Neural progenitor cell (in vitro differentiated cells): ENCODE measurements at regions not wholly inside any gene's neighbourhood (a gene's known extent, or its start where the extent isn't known, plus 50 kb on each side); places are given as distances from the start of the nearest gene placed in this dataset.

Experiments
- DNase-seq: peaks from one replicate; pipeline ENCODE4 v3.0.0-alpha.2; 2016; ENCODE audit warnings: low spot score
- H2AFZ ChIP-seq: fragments of 200-600 bp; sonication (generic); replicated peaks from 2 replicates; pipeline ENCODE4 v1.6.1; 2016; ENCODE audit warnings: antibody characterized with exemption
- H3F3A ChIP-seq: fragments of 200-600 bp; sonication (generic); 2 replicates; pipeline ENCODE4 v1.6.1; 2016; ENCODE audit warnings: antibody characterized with exemption, low read depth
- H3K27ac ChIP-seq: fragments of 200-600 bp; sonication (generic); 2 replicates; pipeline ENCODE4 v1.5.1; 2016; ENCODE audit warnings: mild to moderate bottlenecking
- H3K27me3 ChIP-seq: fragments of 200-600 bp; sonication (generic); 2 replicates; pipeline ENCODE4 v1.6.1; 2016; ENCODE audit warnings: mild to moderate bottlenecking, moderate library complexity
- H3K36me3 ChIP-seq: fragments of 200-600 bp; sonication (generic); 2 replicates; pipeline ENCODE4 v1.5.1; 2016
- H3K4me1 ChIP-seq: fragments of 200-600 bp; sonication (generic); 2 replicates; pipeline ENCODE4 v1.6.1; 2016; ENCODE audit warnings: mixed run types
- H3K4me2 ChIP-seq: fragments of 200-600 bp; sonication (generic); 2 replicates; pipeline ENCODE4 v1.6.1; 2016
- H3K4me3 ChIP-seq: fragments of 200-600 bp; sonication (generic); 2 replicates; pipeline ENCODE4 v1.5.1; 2016
- H3K79me2 ChIP-seq: fragments of 200-600 bp; sonication (generic); 2 replicates; pipeline ENCODE4 v1.6.1; 2016; ENCODE audit warnings: low read depth
- H3K9ac ChIP-seq: fragments of 200-600 bp; sonication (generic); 2 replicates; pipeline ENCODE4 v1.6.1; 2016
- H3K9me3 ChIP-seq: fragments of 200-600 bp; sonication (generic); 2 replicates; pipeline ENCODE4 v1.5.1; 2016; ENCODE audit warnings: low read depth
- H4K20me1 ChIP-seq: fragments of 200-600 bp; sonication (generic); 2 replicates; pipeline ENCODE4 v1.6.1; 2016; ENCODE audit warnings: low read depth
- H3K27ac Mint-ChIP-seq: 3 replicates; pipeline ENCODE4 v1.8.0; 2021; ENCODE audit warnings: mixed read lengths
- H3K27me3 Mint-ChIP-seq: 2 replicates; pipeline ENCODE4 v1.8.0; 2022; ENCODE audit warnings: low read depth, mild to moderate bottlenecking, inconsistent platforms, moderate library complexity, mixed read lengths; ENCODE audit not compliant: insufficient read depth
- H3K36me3 Mint-ChIP-seq: 3 replicates; pipeline ENCODE4 v1.8.0; 2021; ENCODE audit warnings: mixed read lengths
- H3K4me1 Mint-ChIP-seq: 3 replicates; pipeline ENCODE4 v1.8.0; 2021; ENCODE audit warnings: mixed read lengths
- H3K4me3 Mint-ChIP-seq: 3 replicates; pipeline ENCODE4 v1.8.0; 2021; ENCODE audit warnings: mild to moderate bottlenecking, moderate library complexity, mixed read lengths
- H3K9me3 Mint-ChIP-seq: 3 replicates; pipeline ENCODE4 v1.8.0; 2020; ENCODE audit warnings: mixed read lengths
- EZH2 ChIP-seq: fragments of 200-600 bp; sonication (generic); IDR thresholded peaks from 2 replicates; pipeline ENCODE4 v1.6.1; 2017; ENCODE audit warnings: antibody characterized with exemption, mild to moderate bottlenecking, moderate library complexity
- EZH2phosphoT487 ChIP-seq: fragments of 200-600 bp; sonication (generic); IDR thresholded peaks from 2 replicates; pipeline ENCODE4 v1.6.1; 2017; ENCODE audit warnings: antibody characterized with exemption
- TF ChIP-seq, protein P1 (sequence below): fragments of 200-600 bp; sonication (generic); IDR thresholded peaks from 2 replicates; pipeline ENCODE4 v1.5.1; 2017; ENCODE audit warnings: antibody characterized with exemption, mild to moderate bottlenecking

DNA sequence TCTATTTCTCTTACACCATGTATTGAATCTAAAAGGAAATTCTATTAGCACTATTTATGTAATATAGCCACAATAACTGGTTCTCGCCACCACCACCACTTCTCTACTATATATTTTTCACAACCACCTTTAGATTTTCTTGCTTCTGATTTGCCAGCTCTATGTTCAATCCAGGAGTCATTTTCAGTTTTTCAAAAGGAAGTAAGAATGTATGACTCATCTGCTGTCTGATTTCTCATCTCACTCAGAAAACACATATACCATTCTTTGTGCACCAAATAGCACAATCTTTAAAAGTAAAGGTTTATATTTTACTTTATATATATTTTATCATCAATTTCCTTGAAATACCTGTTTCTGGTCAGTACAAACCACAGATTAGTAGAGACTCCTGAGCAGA is 1127.5 kb downstream of the TAF11L14 start:
- Histone ChIP-seq H4K20me1 (no peaks in the 10 kb centered on the region), H3K36me3 (no peaks in the 10 kb centered on the region), H2AFZ (no peak overlapping the region), H3K4me3 (no peak overlapping the region), H3K79me2 (no peaks in the 10 kb centered on the region), H3K4me1 (no peaks in the 10 kb centered on the region), H3K9ac (no peak overlapping the region), H3K4me2 (no peak overlapping the region), H3K27ac (no peak overlapping the region), H3K27me3 (no peaks in the 10 kb centered on the region), H3F3A (peaks cover 6% of the 10 kb centered on the region), H3K9me3 (no peaks in the 10 kb centered on the region)
- Mint-ChIP-seq H3K36me3 (no peaks in the 10 kb centered on the region), H3K27ac (no peak overlapping the region), H3K4me3 (no peak overlapping the region), H3K4me1 (no peaks in the 10 kb centered on the region), H3K27me3 (no peaks in the 10 kb centered on the region), H3K9me3 (no peaks in the 10 kb centered on the region)
- TF ChIP-seq, protein P1, sequence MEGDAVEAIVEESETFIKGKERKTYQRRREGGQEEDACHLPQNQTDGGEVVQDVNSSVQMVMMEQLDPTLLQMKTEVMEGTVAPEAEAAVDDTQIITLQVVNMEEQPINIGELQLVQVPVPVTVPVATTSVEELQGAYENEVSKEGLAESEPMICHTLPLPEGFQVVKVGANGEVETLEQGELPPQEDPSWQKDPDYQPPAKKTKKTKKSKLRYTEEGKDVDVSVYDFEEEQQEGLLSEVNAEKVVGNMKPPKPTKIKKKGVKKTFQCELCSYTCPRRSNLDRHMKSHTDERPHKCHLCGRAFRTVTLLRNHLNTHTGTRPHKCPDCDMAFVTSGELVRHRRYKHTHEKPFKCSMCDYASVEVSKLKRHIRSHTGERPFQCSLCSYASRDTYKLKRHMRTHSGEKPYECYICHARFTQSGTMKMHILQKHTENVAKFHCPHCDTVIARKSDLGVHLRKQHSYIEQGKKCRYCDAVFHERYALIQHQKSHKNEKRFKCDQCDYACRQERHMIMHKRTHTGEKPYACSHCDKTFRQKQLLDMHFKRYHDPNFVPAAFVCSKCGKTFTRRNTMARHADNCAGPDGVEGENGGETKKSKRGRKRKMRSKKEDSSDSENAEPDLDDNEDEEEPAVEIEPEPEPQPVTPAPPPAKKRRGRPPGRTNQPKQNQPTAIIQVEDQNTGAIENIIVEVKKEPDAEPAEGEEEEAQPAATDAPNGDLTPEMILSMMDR: no peak
- no peak for DNase-seq

DNA sequence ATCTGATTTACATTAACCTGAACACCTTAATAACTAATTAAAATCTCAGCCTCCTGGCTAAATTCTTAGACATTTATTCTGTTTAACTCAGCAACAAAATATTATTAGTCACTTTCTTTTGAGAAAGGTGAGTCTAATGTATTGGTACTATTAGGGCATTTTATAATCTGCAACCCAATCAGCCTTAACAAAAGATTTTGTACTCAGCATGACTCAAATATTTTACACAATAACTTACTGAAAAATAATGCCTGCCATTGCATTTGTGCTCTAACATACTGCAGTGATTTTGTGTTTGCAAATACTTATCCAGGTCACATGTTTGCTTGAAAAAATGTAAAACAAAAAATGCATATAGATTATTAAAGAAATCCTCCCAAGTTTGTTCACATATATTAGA is 1129.9 kb downstream of the TAF11L14 start:
- no peak for DNase-seq
- TF ChIP-seq, protein P1: no peak
- no peak for TF ChIP-seq EZH2
- TF ChIP-seq EZH2phosphoT487: no peak
- H3K9me3 Mint-ChIP-seq: no peaks in the 10 kb centered on the region
- H3K27me3 Mint-ChIP-seq: no peaks in the 10 kb centered on the region
- H3K27ac ChIP-seq: no peak overlapping the region
- no peaks in the 10 kb centered on the region for H3K4me1 ChIP-seq
- H3F3A ChIP-seq: peaks cover 6% of the 10 kb centered on the region
- no peak overlapping the region for H3K4me3 ChIP-seq
- H3K36me3 Mint-ChIP-seq: no peaks in the 10 kb centered on the region
- no peak overlapping the region for H3K4me2 ChIP-seq
- no peaks in the 10 kb centered on the region for H3K36me3 ChIP-seq
- no peak overlapping the region for H2AFZ ChIP-seq
- no peak overlapping the region for H3K27ac Mint-ChIP-seq
- no peaks in the 10 kb centered on the region for H3K4me1 Mint-ChIP-seq
- H3K4me3 Mint-ChIP-seq: no peak overlapping the region
- no peaks in the 10 kb centered on the region for H3K9me3 ChIP-seq
- no peaks in the 10 kb centered on the region for H4K20me1 ChIP-seq
- no peaks in the 10 kb centered on the region for H3K27me3 ChIP-seq
- H3K9ac ChIP-seq: no peak overlapping the region
- no peaks in the 10 kb centered on the region for H3K79me2 ChIP-seq

DNA sequence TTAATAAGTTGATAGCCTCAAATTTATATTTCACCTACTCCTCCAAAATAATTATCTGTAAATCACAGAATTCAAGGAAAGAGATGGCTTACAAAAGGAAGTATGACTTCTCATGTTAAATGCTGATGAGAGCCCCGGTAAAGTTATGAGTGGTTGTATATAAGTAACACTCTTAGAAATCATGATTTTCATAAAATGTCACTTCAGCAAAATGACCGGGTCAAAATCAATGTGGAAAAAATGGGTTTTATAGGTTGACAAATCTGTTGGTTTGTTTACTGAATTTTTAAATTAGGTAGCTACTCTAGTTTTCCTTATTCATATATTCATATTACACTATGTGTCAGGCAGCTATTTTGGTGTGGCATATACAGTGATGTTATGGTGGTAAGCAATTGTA is 1131.0 kb downstream of the TAF11L14 start:
- Histone ChIP-seq H3K4me2 (no peak overlapping the region), H3K9me3 (no peaks in the 10 kb centered on the region), H3K36me3 (no peaks in the 10 kb centered on the region), H4K20me1 (no peaks in the 10 kb centered on the region), H3F3A (peaks cover 6% of the 10 kb centered on the region), H3K4me3 (no peak overlapping the region), H3K79me2 (no peaks in the 10 kb centered on the region), H3K27me3 (no peaks in the 10 kb centered on the region), H3K27ac (no peak overlapping the region), H2AFZ (no peak overlapping the region), H3K4me1 (no peaks in the 10 kb centered on the region), H3K9ac (no peak overlapping the region)
- TF ChIP-seq, protein P1: no peak
- TF ChIP-seq EZH2phosphoT487 (no peak), EZH2 (no peak)
- DNase-seq: no peak
- H3K4me3 Mint-ChIP-seq: no peak overlapping the region
- H3K27me3 Mint-ChIP-seq: no peaks in the 10 kb centered on the region
- no peak overlapping the region for H3K27ac Mint-ChIP-seq
- H3K4me1 Mint-ChIP-seq: no peaks in the 10 kb centered on the region
- H3K36me3 Mint-ChIP-seq: no peaks in the 10 kb centered on the region
- no peaks in the 10 kb centered on the region for H3K9me3 Mint-ChIP-seq
